ENCODE measurements at regions not wholly inside any gene's neighbourhood (a gene's known extent, or its start where the extent isn't known, plus 50 kb on each side); places are given as distances from the start of the nearest gene placed in this dataset.

DNA sequence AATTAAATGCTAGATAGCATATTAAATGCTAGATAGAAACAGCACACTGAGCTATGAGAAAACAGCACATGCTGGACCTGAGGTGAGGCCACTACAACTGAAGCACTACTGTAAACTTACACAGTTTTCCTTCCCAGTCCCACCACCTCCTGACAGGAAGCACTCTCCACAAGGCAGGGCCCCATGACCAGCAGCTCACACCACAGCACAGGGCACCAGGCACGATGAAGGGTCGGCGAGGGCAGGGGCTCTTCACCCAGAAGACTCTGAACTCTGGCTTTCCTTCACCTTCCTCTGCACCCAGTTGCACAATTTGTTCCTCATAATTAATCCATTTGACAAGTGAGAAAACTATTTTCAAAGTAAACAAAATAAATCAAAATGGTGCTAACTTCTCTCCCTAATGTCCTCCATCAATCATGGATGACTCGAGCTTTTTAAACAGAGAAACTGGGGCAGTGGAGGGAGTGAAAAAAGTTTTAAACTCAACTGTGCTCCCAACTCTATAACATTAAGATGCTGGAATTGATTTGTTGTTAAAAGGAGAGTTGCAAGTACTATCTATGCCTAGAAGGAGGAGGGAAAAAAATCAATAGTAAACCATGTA, 568.7 kb downstream of the UQCRFS1 start:
- ChIA-PET RAD21 (ENCODE audit: unreplicated experiment) (no interaction called here), POLR2A (no interaction called here), SMC1A (ENCODE audit: uncharacterized antibody, unreplicated experiment) (no interaction called here), CTCF (interaction anchor here (0.7 to 1.5 kb wide), 2 partner anchors 188 to 678 kb away, joined by 3 read pairs; no protein-coding TSS in a partner anchor)
- FAIRE-seq (no peak), ATAC-seq (no peak), DNase-seq (ENCODE audit: low read depth, low spot score) (no peak)
- H3K9ac ChIP-seq (ENCODE audit: control insufficient read depth, insufficient read depth, low read length): no peak overlapping the region
- H3K27me3 ChIP-seq (replicated peaks in 1 of 2; ENCODE audit: control insufficient read depth in 2 of 2, insufficient read depth in 2 of 2, low read length in 1 of 2): no peaks in the 10 kb centered on the region
- no peaks in the 10 kb centered on the region for H4K20me1 ChIP-seq (ENCODE audit: control insufficient read depth, insufficient read depth)
- H3K27ac ChIP-seq (ENCODE audit: control insufficient read depth, insufficient read depth): no peak overlapping the region
- H3K4me2 ChIP-seq (ENCODE audit: control insufficient read depth, insufficient read depth): no peak overlapping the region
- BruUV-seq (replicated peaks): no TSS peak
- TF ChIP-seq NR2C1 (IDR thresholded peaks at IDR 0.05) (no peak), PAX8 (IDR thresholded peaks at IDR 0.05) (no peak), FOXK2 (IDR thresholded peaks at IDR 0.05) (no peak), SIN3A (IDR thresholded peaks at IDR 0.05; ENCODE audit: low read depth, low read length) (no peak), ZNF207 (IDR thresholded peaks at IDR 0.05; ENCODE audit: borderline replicate concordance) (no peak), ZSCAN29 (IDR thresholded peaks at IDR 0.05) (no peak)
- TF ChIP-seq, protein P1, sequence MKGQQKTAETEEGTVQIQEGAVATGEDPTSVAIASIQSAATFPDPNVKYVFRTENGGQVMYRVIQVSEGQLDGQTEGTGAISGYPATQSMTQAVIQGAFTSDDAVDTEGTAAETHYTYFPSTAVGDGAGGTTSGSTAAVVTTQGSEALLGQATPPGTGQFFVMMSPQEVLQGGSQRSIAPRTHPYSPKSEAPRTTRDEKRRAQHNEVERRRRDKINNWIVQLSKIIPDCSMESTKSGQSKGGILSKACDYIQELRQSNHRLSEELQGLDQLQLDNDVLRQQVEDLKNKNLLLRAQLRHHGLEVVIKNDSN (IDR thresholded peaks at IDR 0.05; ENCODE audit: borderline replicate concordance, extremely low read length, insufficient read depth, low read depth, low read length): no peak
- TF ChIP-seq, protein P2, sequence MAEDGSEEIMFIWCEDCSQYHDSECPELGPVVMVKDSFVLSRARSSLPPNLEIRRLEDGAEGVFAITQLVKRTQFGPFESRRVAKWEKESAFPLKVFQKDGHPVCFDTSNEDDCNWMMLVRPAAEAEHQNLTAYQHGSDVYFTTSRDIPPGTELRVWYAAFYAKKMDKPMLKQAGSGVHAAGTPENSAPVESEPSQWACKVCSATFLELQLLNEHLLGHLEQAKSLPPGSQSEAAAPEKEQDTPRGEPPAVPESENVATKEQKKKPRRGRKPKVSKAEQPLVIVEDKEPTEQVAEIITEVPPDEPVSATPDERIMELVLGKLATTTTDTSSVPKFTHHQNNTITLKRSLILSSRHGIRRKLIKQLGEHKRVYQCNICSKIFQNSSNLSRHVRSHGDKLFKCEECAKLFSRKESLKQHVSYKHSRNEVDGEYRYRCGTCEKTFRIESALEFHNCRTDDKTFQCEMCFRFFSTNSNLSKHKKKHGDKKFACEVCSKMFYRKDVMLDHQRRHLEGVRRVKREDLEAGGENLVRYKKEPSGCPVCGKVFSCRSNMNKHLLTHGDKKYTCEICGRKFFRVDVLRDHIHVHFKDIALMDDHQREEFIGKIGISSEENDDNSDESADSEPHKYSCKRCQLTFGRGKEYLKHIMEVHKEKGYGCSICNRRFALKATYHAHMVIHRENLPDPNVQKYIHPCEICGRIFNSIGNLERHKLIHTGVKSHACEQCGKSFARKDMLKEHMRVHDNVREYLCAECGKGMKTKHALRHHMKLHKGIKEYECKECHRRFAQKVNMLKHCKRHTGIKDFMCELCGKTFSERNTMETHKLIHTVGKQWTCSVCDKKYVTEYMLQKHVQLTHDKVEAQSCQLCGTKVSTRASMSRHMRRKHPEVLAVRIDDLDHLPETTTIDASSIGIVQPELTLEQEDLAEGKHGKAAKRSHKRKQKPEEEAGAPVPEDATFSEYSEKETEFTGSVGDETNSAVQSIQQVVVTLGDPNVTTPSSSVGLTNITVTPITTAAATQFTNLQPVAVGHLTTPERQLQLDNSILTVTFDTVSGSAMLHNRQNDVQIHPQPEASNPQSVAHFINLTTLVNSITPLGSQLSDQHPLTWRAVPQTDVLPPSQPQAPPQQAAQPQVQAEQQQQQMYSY (CRISPR knock-in tag; IDR thresholded peaks at IDR 0.05): no peak
- TF ChIP-seq, protein P3, sequence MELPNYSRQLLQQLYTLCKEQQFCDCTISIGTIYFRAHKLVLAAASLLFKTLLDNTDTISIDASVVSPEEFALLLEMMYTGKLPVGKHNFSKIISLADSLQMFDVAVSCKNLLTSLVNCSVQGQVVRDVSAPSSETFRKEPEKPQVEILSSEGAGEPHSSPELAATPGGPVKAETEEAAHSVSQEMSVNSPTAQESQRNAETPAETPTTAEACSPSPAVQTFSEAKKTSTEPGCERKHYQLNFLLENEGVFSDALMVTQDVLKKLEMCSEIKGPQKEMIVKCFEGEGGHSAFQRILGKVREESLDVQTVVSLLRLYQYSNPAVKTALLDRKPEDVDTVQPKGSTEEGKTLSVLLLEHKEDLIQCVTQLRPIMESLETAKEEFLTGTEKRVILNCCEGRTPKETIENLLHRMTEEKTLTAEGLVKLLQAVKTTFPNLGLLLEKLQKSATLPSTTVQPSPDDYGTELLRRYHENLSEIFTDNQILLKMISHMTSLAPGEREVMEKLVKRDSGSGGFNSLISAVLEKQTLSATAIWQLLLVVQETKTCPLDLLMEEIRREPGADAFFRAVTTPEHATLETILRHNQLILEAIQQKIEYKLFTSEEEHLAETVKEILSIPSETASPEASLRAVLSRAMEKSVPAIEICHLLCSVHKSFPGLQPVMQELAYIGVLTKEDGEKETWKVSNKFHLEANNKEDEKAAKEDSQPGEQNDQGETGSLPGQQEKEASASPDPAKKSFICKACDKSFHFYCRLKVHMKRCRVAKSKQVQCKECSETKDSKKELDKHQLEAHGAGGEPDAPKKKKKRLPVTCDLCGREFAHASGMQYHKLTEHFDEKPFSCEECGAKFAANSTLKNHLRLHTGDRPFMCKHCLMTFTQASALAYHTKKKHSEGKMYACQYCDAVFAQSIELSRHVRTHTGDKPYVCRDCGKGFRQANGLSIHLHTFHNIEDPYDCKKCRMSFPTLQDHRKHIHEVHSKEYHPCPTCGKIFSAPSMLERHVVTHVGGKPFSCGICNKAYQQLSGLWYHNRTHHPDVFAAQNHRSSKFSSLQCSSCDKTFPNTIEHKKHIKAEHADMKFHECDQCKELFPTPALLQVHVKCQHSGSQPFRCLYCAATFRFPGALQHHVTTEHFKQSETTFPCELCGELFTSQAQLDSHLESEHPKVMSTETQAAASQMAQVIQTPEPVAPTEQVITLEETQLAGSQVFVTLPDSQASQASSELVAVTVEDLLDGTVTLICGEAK (IDR thresholded peaks at IDR 0.05; ENCODE audit: borderline replicate concordance): no peak
- intact Hi-C loops (cut with micrococcal nuclease; ENCODE audit: unreplicated experiment) (no loop called here), in situ Hi-C loops (cut with MboI) (no loop called here)
- no peak overlapping the region for H2AFZ ChIP-seq (ENCODE audit: control insufficient read depth, low read depth, low read length)
- H3K4me1 ChIP-seq (ENCODE audit: control insufficient read depth, insufficient read depth, low read length): no peaks in the 10 kb centered on the region
- no peak overlapping the region for H3K4me3 ChIP-seq
- no peaks in the 10 kb centered on the region for H3K9me3 ChIP-seq (replicated peaks; ENCODE audit: control insufficient read depth, insufficient read depth, low read length)
- WGBS (ENCODE audit: insufficient coverage, insufficient replicate concordance, low lambda C conversion rate, missing lambda C conversion rate): 0% methylated on average over 4 of the region's 4 CpGs
- H3K36me3 ChIP-seq (ENCODE audit: control insufficient read depth in 2 of 2, insufficient read depth in 2 of 2, low read length in 1 of 2): no peaks in the 10 kb centered on the region
- H3K79me2 ChIP-seq (ENCODE audit: control insufficient read depth, insufficient read depth, low read length): no peaks in the 10 kb centered on the region
